HepG2 (cell line): ENCODE measurements at regions not wholly inside any gene's neighbourhood (a gene's known extent, or its start where the extent isn't known, plus 50 kb on each side); places are given as distances from the start of the nearest gene placed in this dataset.

Source experiments
- ATAC-seq: fragments of 200-7000 bp; cut with Tn5 transposase; 3 replicates; pipeline ENCODE4 v1.9.1; 2020; ENCODE audit warnings: mild to moderate bottlenecking, moderate library complexity
- BruUV-seq: library from RNA; stranded (reverse); fragments of 400-500 nt; replicated peaks from 2 replicates; lab custom pipeline; 2021; lab: Mats Ljungman, UMichigan
- CTCF ChIA-PET: fragments of 300-600 bp; formaldehyde crosslinking; extraction: SDS; loops from one replicate; lab custom pipeline; 2021; ENCODE audit warnings: low total read pairs, inconsistent platforms, low intra/inter-chr PET ratio; lab: Yijun Ruan, JAX
- POLR2A ChIA-PET: fragments of 350-600 bp; sonication (Branson Sonifier 250); formaldehyde crosslinking; loops from one replicate; lab custom pipeline; 2020; ENCODE audit warnings: antibody characterized with exemption, inconsistent platforms; lab: Yijun Ruan, JAX
- DNase-seq: peaks from one replicate; pipeline ENCODE4 v3.0.0-alpha.2; 2015; ENCODE audit warnings: low spot score
- FAIRE-seq: peaks from 3 replicates; lab custom pipeline; 2011; peaks lifted over from hg19 to GRCh38; lab: Jason Lieb, UNC
- H2AFZ ChIP-seq: one replicate; pipeline ENCODE4 v1.6.1; 2011; ENCODE audit warnings: low read length, inconsistent platforms
- H3K27ac ChIP-seq: fragments of 300-600 bp; 3 replicates; pipeline ENCODE4 v1.8.0; 2011; ENCODE audit warnings: mixed run types, mild to moderate bottlenecking, mixed read lengths, low read length, inconsistent platforms; ENCODE audit not compliant: insufficient read depth; ENCODE audit errors: extremely low read length
- H3K27me3 ChIP-seq, 2 experiments: fragments of 200-600 bp in 1 of 2; 2 replicates in 1 of 2; 3 replicates in 1 of 2; pipeline versions ENCODE4 v1.6.0 to v1.8.0; 2011; ENCODE audit warnings: low read length in 2 of 2, mild to moderate bottlenecking in 2 of 2, moderate library complexity in 2 of 2, inconsistent platforms in 1 of 2; ENCODE audit not compliant: insufficient read depth in 2 of 2, control insufficient read depth in 1 of 2
- H3K36me3 ChIP-seq, 2 experiments: fragments of 200-600 bp in 1 of 2; replicated peaks in 1 of 2; 2 replicates in 1 of 2; 3 replicates in 1 of 2; pipeline versions ENCODE4 v1.5.1 to v1.8.0; 2011; ENCODE audit warnings: low read length in 2 of 2, inconsistent platforms in 1 of 2; ENCODE audit not compliant: insufficient read depth in 2 of 2, control insufficient read depth in 1 of 2
- H3K4me1 ChIP-seq: 2 replicates; pipeline ENCODE4 v1.5.1; 2012; ENCODE audit warnings: low read length, inconsistent platforms; ENCODE audit not compliant: insufficient read depth
- H3K4me2 ChIP-seq: 2 replicates; pipeline ENCODE4 v1.6.0; 2011; ENCODE audit warnings: low read depth, low read length, inconsistent platforms
- H3K4me3 ChIP-seq, 3 experiments: fragments of 200-600 bp in 1 of 3; sonication (generic), shearing (Covaris generic) in 1 of 3; replicated peaks in 1 of 3; 2 replicates each; pipeline ENCODE4 v1.5.1; 2011 to 2016; ENCODE audit warnings: low read length in 3 of 3, inconsistent platforms in 2 of 3, low read depth in 2 of 3, mild to moderate bottlenecking in 2 of 3, control low read depth in 1 of 3, mixed read lengths in 1 of 3; ENCODE audit not compliant: insufficient read depth in 1 of 3
- H3K79me2 ChIP-seq: one replicate; pipeline ENCODE4 v1.6.1; 2011; ENCODE audit warnings: low read length, inconsistent platforms; ENCODE audit not compliant: insufficient read depth
- H3K9ac ChIP-seq: 2 replicates; pipeline ENCODE4 v1.6.0; 2011; ENCODE audit warnings: mild to moderate bottlenecking, low read depth, low read length, inconsistent platforms; ENCODE audit not compliant: insufficient read depth
- H3K9me3 ChIP-seq: 2 replicates; pipeline ENCODE4 v1.5.1; 2012; ENCODE audit warnings: mild to moderate bottlenecking, low read length
- H4K20me1 ChIP-seq: 2 replicates; pipeline ENCODE4 v1.6.0; 2011; ENCODE audit warnings: inconsistent platforms, mild to moderate bottlenecking, low read length, moderate library complexity; ENCODE audit not compliant: insufficient read depth
- ATF6 ChIP-seq: sonication (generic); formaldehyde crosslinking; conservative IDR thresholded peaks from 2 replicates; pipeline ENCODE4 v1.4.0; 2020; ENCODE audit warnings: missing genetic modification reagents
- CBFB ChIP-seq: sonication (generic); formaldehyde crosslinking; IDR thresholded peaks from 2 replicates; pipeline ENCODE4 v1.4.0; 2020; ENCODE audit warnings: missing genetic modification reagents
- ETV6 ChIP-seq: sonication (generic); formaldehyde crosslinking; conservative IDR thresholded peaks from 2 replicates; pipeline ENCODE4 v1.4.0; 2020; ENCODE audit warnings: missing genetic modification reagents
- FOXK1 ChIP-seq: sonication (generic); formaldehyde crosslinking; IDR thresholded peaks from 2 replicates; pipeline ENCODE4 v1.4.0; 2020; ENCODE audit warnings: low read depth, missing genetic modification reagents, borderline replicate concordance
- FOXP1 ChIP-seq, 2 experiments: fragments of 450-650 bp in 1 of 2; IDR thresholded peaks; 2 replicates each; pipeline ENCODE4 v1.6.1; 2017 to 2018; ENCODE audit warnings: antibody characterized with exemption in 1 of 2
- GATAD1 ChIP-seq: IDR thresholded peaks from 2 replicates; pipeline ENCODE4 v1.6.1; 2016; ENCODE audit warnings: missing genetic modification reagents, missing compliant biosample characterization
- HDAC2 ChIP-seq: sonication (generic); formaldehyde crosslinking; IDR thresholded peaks from 2 replicates; pipeline ENCODE4 v1.4.0; 2020; ENCODE audit warnings: missing genetic modification reagents
- HNF4A ChIP-seq: sonication (generic); formaldehyde crosslinking; IDR thresholded peaks from 2 replicates; pipeline ENCODE4 v1.4.0; 2020; ENCODE audit warnings: missing genetic modification reagents
- HOXA5 ChIP-seq: sonication (generic); formaldehyde crosslinking; IDR thresholded peaks from 2 replicates; pipeline ENCODE4 v1.4.0; 2020; ENCODE audit warnings: missing genetic modification reagents
- HOXA7 ChIP-seq: sonication (generic); formaldehyde crosslinking; IDR thresholded peaks from 2 replicates; pipeline ENCODE4 v1.8.1; 2022; ENCODE audit warnings: mild to moderate bottlenecking, missing genetic modification reagents, moderate library complexity
- IKZF4 ChIP-seq: sonication (generic); formaldehyde crosslinking; IDR thresholded peaks from 2 replicates; pipeline ENCODE4 v1.5.1; 2020; ENCODE audit warnings: borderline replicate concordance, mild to moderate bottlenecking, low read depth, missing genetic modification reagents; ENCODE audit errors: not compliant biosample characterization
- SOX6 ChIP-seq, 2 experiments: fragments of 450-650 bp in 1 of 2; sonication (generic) in 1 of 2; formaldehyde crosslinking in 1 of 2; IDR thresholded peaks; 2 replicates each; pipeline versions ENCODE4 v1.4.0 to v1.6.1; 2017 to 2020; ENCODE audit warnings: antibody characterized with exemption in 1 of 2, mild to moderate bottlenecking in 1 of 2, missing genetic modification reagents in 1 of 2
- ZNF264 ChIP-seq: sonication (generic); formaldehyde crosslinking; IDR thresholded peaks from 2 replicates; pipeline ENCODE4 v1.4.0; 2020; ENCODE audit warnings: missing genetic modification reagents
- ZNF335 ChIP-seq: sonication (generic); formaldehyde crosslinking; IDR thresholded peaks from 2 replicates; pipeline ENCODE4 v1.4.0; 2020; ENCODE audit warnings: missing genetic modification reagents
- ZNF44 ChIP-seq: sonication (generic); formaldehyde crosslinking; IDR thresholded peaks from 2 replicates; pipeline ENCODE4 v1.5.1; 2020; ENCODE audit warnings: mild to moderate bottlenecking, missing genetic modification reagents
- ZNF574 ChIP-seq: sonication (generic); formaldehyde crosslinking; IDR thresholded peaks from 2 replicates; pipeline ENCODE4 v1.4.0; 2020; ENCODE audit warnings: missing genetic modification reagents
- ZNF737 ChIP-seq: sonication (generic); formaldehyde crosslinking; IDR thresholded peaks from 2 replicates; pipeline ENCODE4 v1.5.0; 2020; ENCODE audit warnings: missing genetic modification reagents, mild to moderate bottlenecking, borderline replicate concordance
- WGBS: methylation state at CpG from one replicate; pipeline ENCODE4 v1.1.6; 2017; ENCODE audit warnings: low lambda C conversion rate; 5-methylcytosine and 5-hydroxymethylcytosine counted together
- in situ Hi-C: cut with HindIII; loops from 2 replicates; pipeline ENCODE4 v1.10.0; 2017; ENCODE audit warnings: low pct_unique_long_range_greater_than_20kb; ENCODE audit not compliant: extremely low pct_ligation_motif_present
- intact Hi-C: fragments of 100-400 bp; cut with micrococcal nuclease; formaldehyde crosslinking; loops from one replicate; pipeline ENCODE4 v1.10.0; 2022; ENCODE audit not compliant: unreplicated experiment
- TF ChIP-seq, protein P1 (sequence below): sonication (generic); formaldehyde crosslinking; IDR thresholded peaks from 2 replicates; pipeline ENCODE4 v1.8.1; 2023; ENCODE audit warnings: mild to moderate bottlenecking, moderate library complexity, missing genetic modification reagents
- TF ChIP-seq, protein P2 (sequence below): sonication (generic); formaldehyde crosslinking; IDR thresholded peaks from 2 replicates; pipeline ENCODE4 v1.5.0; 2020; ENCODE audit warnings: missing genetic modification reagents

DNA sequence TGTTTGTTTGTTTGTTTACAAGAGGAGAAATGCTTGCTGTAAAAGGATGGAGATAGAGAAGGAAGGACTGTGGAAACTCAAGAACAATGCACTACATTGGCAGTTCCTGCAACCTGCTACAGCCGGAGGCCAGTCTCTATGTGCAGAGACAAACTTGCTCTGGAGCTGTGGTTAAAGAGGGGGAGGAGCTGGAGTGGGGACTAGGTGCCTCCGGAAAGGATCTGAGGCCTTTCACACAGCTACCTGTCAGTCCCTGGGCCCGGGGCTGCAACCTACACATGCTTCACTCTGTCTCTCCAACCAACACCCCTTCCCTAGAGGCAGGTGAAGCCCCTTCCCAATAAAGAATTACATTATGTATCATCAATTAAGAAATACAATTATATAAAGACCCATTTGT is 1234.0 kb upstream of the ZEB2 start:
- CTCF ChIA-PET: no interaction called here
- TF ChIP-seq, protein P1, sequence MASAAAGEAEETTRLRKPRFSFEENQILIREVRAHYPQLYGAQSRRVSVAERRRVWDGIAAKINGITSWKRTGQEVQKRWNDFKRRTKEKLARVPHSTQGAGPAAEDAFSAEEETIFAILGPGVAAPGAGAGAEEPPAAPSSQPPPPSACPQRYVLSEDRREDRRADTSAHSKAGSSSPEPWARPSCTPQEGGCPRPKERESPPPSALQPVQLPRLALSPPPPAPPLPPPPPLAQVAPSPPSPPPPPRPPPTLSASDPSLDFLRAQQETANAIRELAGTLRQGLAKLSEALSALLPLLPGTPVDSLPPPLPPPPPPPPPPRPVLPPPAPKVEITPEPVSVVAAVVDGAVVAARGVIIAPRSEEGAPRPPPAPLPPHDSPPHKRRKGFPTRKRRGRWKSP (CRISPR knock-in tag): no peak
- peak; percentile 46; the same call in 1 of the 2 replicates for TF ChIP-seq CBFB (CRISPR knock-in tag)
- TF ChIP-seq ZNF574: 0 out of 2 replicates have a peak, but pooled peaks have one; percentile 32
- TF ChIP-seq HDAC2 (CRISPR knock-in tag): peak; percentile 52; the same call in 1 of the 2 replicates
- peak; percentile 78; the same call in 1 of the 2 replicates for TF ChIP-seq ZNF264 (CRISPR knock-in tag)
- TF ChIP-seq, protein P2, sequence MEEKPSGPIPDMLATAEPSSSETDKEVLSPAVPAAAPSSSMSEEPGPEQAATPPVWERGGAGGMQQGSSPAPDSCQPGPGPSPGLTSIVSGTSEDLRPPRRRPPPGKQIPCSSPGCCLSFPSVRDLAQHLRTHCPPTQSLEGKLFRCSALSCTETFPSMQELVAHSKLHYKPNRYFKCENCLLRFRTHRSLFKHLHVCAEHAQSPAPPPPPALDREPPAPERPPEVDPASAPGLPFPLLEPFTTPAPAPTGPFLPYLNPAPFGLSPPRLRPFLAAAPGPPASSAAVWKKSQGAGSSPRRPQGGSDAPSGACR (CRISPR knock-in tag): no peak
- TF ChIP-seq FOXK1: 0 out of 2 replicates have a peak, but pooled peaks have one; percentile 40
- TF ChIP-seq FOXP1 (IDR thresholded peaks at IDR 0.05): no peak
- peak; percentile 34; the same call in 1 of the 2 replicates for TF ChIP-seq FOXP1 (CRISPR knock-in tag; IDR thresholded peaks at IDR 0.05)
- TF ChIP-seq ZNF44 (CRISPR knock-in tag): no peak
- TF ChIP-seq ATF6: 0 out of 2 replicates have a peak, but pooled peaks have one; percentile 57
- peak; percentile 36 for TF ChIP-seq HNF4A (CRISPR knock-in tag)
- no peak for TF ChIP-seq SOX6 (IDR thresholded peaks at IDR 0.05)
- TF ChIP-seq SOX6 (CRISPR knock-in tag; IDR thresholded peaks at IDR 0.05): peak; percentile 66
- no peak for TF ChIP-seq ZNF737 (CRISPR knock-in tag)
- TF ChIP-seq ETV6 (CRISPR knock-in tag): 0 out of 2 replicates have a peak, but pooled peaks have one; percentile 36
- TF ChIP-seq ZNF335 (CRISPR knock-in tag): peak; percentile 47; the same call in 1 of the 2 replicates
- no peak for TF ChIP-seq HOXA7 (CRISPR knock-in tag)
- peak; percentile 52 for TF ChIP-seq GATAD1 (CRISPR knock-in tag)
- no peak for TF ChIP-seq IKZF4 (CRISPR knock-in tag)
- 0 out of 2 replicates have a peak, but pooled peaks have one; percentile 42 for TF ChIP-seq HOXA5 (CRISPR knock-in tag)

More for the DNA sequence above, 1234.0 kb upstream of the ZEB2 start:
- intact Hi-C loops (loop anchor here (2.0 kb wide), 2 partner anchors 69 to 93 kb away; no protein-coding TSS in a partner anchor), in situ Hi-C loops (no loop called here)
- Histone ChIP-seq H3K4me3 (no peak overlapping the region), H3K4me2 (peak overlapping the region; percentile 19), H2AFZ (no peak overlapping the region), H3K79me2 (no peaks in the 10 kb centered on the region), H4K20me1 (no peaks in the 10 kb centered on the region), H3K36me3 (no peaks in the 10 kb centered on the region), H3K4me1 (peaks cover 80% of the 10 kb centered on the region), H3K27me3 (no peaks in the 10 kb centered on the region), H3K27ac (peak overlapping the region; percentile 78), H3K9ac (peak overlapping the region; percentile 50), H3K9me3 (no peaks in the 10 kb centered on the region)
- DNase-seq: peak; percentile 78
- WGBS: 17% methylated on average over 3 of the region's 3 CpGs
- FAIRE-seq: no peak
- ATAC-seq: peak; percentile 78
- POLR2A ChIA-PET: interaction anchor here (3.2 kb wide), 1 partner anchor 69 kb away, joined by 31 read pairs; no protein-coding TSS in a partner anchor
- no TSS peak for BruUV-seq
